ENCODE measurements at regions not wholly inside any gene's neighbourhood (a gene's known extent, or its start where the extent isn't known, plus 50 kb on each side); places are given as distances from the start of the nearest gene placed in this dataset.

- WGBS, 2 donors: 84 to 87% methylated on average over 2 of the region's 2 CpGs
- no peak for DNase-seq (ENCODE audit: low spot score in 2 of 2)
- intact Hi-C loops (cut with DNase I; ENCODE audit: low total_unique reads): no loop called here
- no peak overlapping the region for H3K4me3 ChIP-seq (ENCODE audit: low read depth, poor library complexity, severe bottlenecking)
- TF ChIP-seq POLR2A (IDR thresholded peaks at IDR 0.05) (no peak), CTCF (IDR thresholded peaks at IDR 0.05) (no peak)
Measured at GRCh38 chr2:138212434-138212833, 248.2 kb downstream of the HNMT start.

DNA sequence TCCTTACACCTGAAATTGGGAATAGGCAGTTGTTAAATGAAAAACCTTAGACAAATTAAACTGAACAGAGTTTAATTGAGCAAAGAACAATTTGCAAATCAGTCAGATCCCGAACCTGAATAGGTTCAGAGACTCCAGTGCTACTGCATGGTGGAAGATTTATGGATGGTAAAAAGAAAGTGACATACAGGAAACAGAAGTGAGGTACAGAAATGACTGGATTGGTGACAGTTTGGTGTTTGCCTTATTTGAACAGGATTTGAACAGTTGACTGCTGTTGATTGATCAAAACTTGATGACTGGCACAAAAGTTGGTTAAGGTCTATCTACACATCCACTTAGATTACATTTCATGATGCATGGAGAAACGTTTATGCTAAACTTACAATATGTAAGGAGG lies 248.8 kb downstream of the HNMT start:
- H3K4me3 ChIP-seq (ENCODE audit: low read depth, poor library complexity, severe bottlenecking): no peak overlapping the region
- no peak for TF ChIP-seq CTCF (IDR thresholded peaks at IDR 0.05)
- TF ChIP-seq POLR2A (IDR thresholded peaks at IDR 0.05): no peak
- intact Hi-C loops (cut with DNase I; ENCODE audit: low total_unique reads): no loop called here
- WGBS, 2 donors: 53 to 60% methylated on average over 2 of the region's 2 CpGs
- DNase-seq (ENCODE audit: low spot score in 2 of 2): no peak

GRCh38 chr2:138213624-138214023 lies 249.4 kb downstream of the HNMT start:
- no peak overlapping the region for H3K4me3 ChIP-seq (ENCODE audit: low read depth, poor library complexity, severe bottlenecking)
- intact Hi-C loops (cut with DNase I; ENCODE audit: low total_unique reads): no loop called here
- no peak for DNase-seq (ENCODE audit: low spot score in 2 of 2)
- no peak for TF ChIP-seq POLR2A (IDR thresholded peaks at IDR 0.05)
- TF ChIP-seq CTCF (IDR thresholded peaks at IDR 0.05): no peak

- H3K4me3 ChIP-seq (ENCODE audit: low read depth, poor library complexity, severe bottlenecking): no peak overlapping the region
- DNase-seq (ENCODE audit: low spot score in 2 of 2): no peak
- intact Hi-C loops (cut with DNase I; ENCODE audit: low total_unique reads): no loop called here
- TF ChIP-seq POLR2A (IDR thresholded peaks at IDR 0.05) (no peak), CTCF (IDR thresholded peaks at IDR 0.05) (no peak)
- 49 to 97% methylated on average over 1 of the region's 1 CpG for WGBS, 2 donors
Measured at GRCh38 chr2:138215958-138216357, 251.7 kb downstream of the HNMT start.

DNA sequence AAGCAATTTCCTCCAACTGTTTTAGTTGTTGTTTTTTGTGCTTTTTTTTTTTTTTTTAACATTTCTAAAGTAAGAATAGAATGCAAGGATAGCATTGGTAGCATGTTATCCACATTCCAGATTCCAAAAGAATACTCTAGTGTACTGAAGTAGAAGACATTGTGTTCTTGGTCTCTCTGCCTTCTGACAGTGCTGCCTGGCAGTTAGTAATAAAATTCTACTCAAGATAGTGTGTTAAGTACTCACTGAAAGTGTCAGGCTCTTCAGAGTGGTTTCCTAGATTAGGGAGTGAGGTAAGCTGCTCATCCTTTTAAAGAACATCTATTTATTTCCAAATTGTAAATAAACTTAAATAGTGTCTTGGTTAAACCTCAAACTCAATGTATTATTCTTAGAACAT lies 253.7 kb downstream of the HNMT start:
- TF ChIP-seq CTCF (IDR thresholded peaks at IDR 0.05) (no peak), POLR2A (IDR thresholded peaks at IDR 0.05) (no peak)
- intact Hi-C loops (cut with DNase I; ENCODE audit: low total_unique reads): no loop called here
- DNase-seq (ENCODE audit: low spot score in 2 of 2): no peak
- H3K4me3 ChIP-seq (ENCODE audit: low read depth, poor library complexity, severe bottlenecking): no peak overlapping the region

DNA sequence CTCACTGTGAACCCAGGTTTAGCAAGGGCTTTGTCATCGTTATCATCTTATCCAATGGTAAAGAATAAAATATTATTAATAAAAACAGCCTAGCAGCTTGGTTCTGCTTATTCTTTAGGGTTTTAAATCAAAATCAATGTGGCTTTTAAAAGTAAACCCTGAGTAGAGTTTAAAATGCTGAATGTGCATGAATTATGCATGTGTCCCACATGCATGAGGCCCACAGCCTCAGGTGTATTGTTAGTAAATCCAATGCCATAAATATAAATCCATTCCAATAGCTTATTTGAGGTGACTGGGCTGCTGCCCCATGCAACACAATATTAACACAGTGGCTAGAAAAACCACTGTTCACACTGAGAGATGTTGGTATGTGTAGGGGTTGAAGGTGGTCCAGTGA lies 254.1 kb downstream of the HNMT start:
- DNase-seq (ENCODE audit: low spot score in 2 of 2): no peak
- no peak overlapping the region for H3K4me3 ChIP-seq (ENCODE audit: low read depth, poor library complexity, severe bottlenecking)
- TF ChIP-seq CTCF (IDR thresholded peaks at IDR 0.05): no peak
- no peak for TF ChIP-seq POLR2A (IDR thresholded peaks at IDR 0.05)
- WGBS, 2 donors: 90 to 98% methylated on average over 1 of the region's 1 CpG
- intact Hi-C loops (cut with DNase I; ENCODE audit: low total_unique reads): no loop called here

All from lower leg skin (tissue), 4 donors.